H1 (cell line): ENCODE measurements at regions not wholly inside any gene's neighbourhood (a gene's known extent, or its start where the extent isn't known, plus 50 kb on each side); places are given as distances from the start of the nearest gene placed in this dataset.

ENCODE experiments used
- BRCA1 ChIP-seq: IDR thresholded peaks from 2 replicates; pipeline ENCODE4 v1.6.1; 2012; ENCODE audit warnings: low read depth, low read length, improper control_type of control experiment
- CEBPB ChIP-seq: IDR thresholded peaks from 2 replicates; pipeline ENCODE4 v1.6.1; 2012; ENCODE audit warnings: low read depth, low read length
- EZH2 ChIP-seq: fragments of 200-600 bp; sonication (generic); IDR thresholded peaks from 2 replicates; pipeline ENCODE4 v1.7.1; 2012; ENCODE audit warnings: low read depth, mild to moderate bottlenecking, moderate library complexity, low read length, inconsistent platforms; ENCODE audit not compliant: severe bottlenecking
- GABPA ChIP-seq: IDR thresholded peaks from 2 replicates; pipeline ENCODE4 v1.6.1; 2011; ENCODE audit warnings: mild to moderate bottlenecking, low read length, moderate library complexity, borderline replicate concordance; ENCODE audit not compliant: insufficient read depth
- GTF2F1 ChIP-seq: IDR thresholded peaks from 2 replicates; pipeline ENCODE4 v1.6.1; 2012; ENCODE audit warnings: low read depth, low read length, improper control_type of control experiment, borderline replicate concordance
- JUN ChIP-seq: IDR thresholded peaks from 2 replicates; pipeline ENCODE4 v1.6.1; 2011; ENCODE audit warnings: low read depth, mild to moderate bottlenecking, improper control_type of control experiment, low read length
- MAFK ChIP-seq: IDR thresholded peaks from 2 replicates; pipeline ENCODE4 v1.6.1; 2012; ENCODE audit warnings: low read depth, mild to moderate bottlenecking, improper control_type of control experiment, low read length
- PHF8 ChIP-seq: fragments of 200-600 bp; sonication (generic); conservative IDR thresholded peaks from 2 replicates; pipeline ENCODE4 v1.7.1; 2012; ENCODE audit warnings: low read depth, mild to moderate bottlenecking, inconsistent platforms, low read length, moderate library complexity
- SIN3A ChIP-seq, 2 experiments: IDR thresholded peaks in 1 of 2; conservative IDR thresholded peaks in 1 of 2; 2 replicates each; pipeline ENCODE4 v1.6.1; 2011 to 2012; ENCODE audit warnings: low read length in 2 of 2, improper control_type of control experiment in 1 of 2, low read depth in 1 of 2, mild to moderate bottlenecking in 1 of 2
- SP2 ChIP-seq: IDR thresholded peaks from 2 replicates; pipeline ENCODE4 v1.6.1; 2012; ENCODE audit warnings: mild to moderate bottlenecking, low read length, inconsistent platforms
- TAF1 ChIP-seq: IDR thresholded peaks from 2 replicates; pipeline ENCODE4 v1.6.1; 2011; ENCODE audit warnings: mild to moderate bottlenecking, low read depth, low read length
- TF ChIP-seq, protein P1 (sequence below), 3 experiments: IDR thresholded peaks; 1 replicate in 2 of 3; 2 replicates in 1 of 3; pipeline versions ENCODE4 v1.5.1 to v1.6.1; 2011; ENCODE audit warnings: low read length in 3 of 3, mild to moderate bottlenecking in 3 of 3, inconsistent platforms in 2 of 3, low read depth in 1 of 3, moderate library complexity in 1 of 3; ENCODE audit not compliant: insufficient read depth in 1 of 3; ENCODE audit errors: control extremely low read depth in 1 of 3
- TF ChIP-seq, protein P2 (sequence below): IDR thresholded peaks from 2 replicates; pipeline ENCODE4 v1.6.1; 2012; ENCODE audit warnings: inconsistent platforms
- TF ChIP-seq, protein P3 (sequence below): IDR thresholded peaks from 2 replicates; pipeline ENCODE4 v1.6.1; 2011; ENCODE audit warnings: low read depth, mild to moderate bottlenecking, low read length; ENCODE audit not compliant: insufficient read depth

DNA sequence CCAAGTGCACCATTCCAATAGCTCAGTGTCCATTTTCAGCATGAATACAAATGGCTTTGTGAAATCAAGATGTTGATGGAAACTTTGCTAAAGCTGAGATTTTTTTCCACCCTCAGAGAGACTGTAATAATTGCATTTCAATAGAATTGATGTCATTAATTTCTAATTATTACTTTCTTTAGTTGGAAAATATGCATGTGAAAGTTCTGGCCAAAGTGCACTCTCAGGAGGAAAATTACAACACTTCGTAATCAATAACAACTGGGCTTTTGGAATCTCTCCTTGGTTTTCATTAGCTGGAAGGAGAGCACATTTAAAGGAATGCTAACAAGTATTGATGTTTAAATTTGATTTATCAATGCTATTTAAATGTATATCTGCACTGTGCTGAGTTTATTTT lies 529.5 kb upstream of the CDH8 start:
- TF ChIP-seq, protein P1, sequence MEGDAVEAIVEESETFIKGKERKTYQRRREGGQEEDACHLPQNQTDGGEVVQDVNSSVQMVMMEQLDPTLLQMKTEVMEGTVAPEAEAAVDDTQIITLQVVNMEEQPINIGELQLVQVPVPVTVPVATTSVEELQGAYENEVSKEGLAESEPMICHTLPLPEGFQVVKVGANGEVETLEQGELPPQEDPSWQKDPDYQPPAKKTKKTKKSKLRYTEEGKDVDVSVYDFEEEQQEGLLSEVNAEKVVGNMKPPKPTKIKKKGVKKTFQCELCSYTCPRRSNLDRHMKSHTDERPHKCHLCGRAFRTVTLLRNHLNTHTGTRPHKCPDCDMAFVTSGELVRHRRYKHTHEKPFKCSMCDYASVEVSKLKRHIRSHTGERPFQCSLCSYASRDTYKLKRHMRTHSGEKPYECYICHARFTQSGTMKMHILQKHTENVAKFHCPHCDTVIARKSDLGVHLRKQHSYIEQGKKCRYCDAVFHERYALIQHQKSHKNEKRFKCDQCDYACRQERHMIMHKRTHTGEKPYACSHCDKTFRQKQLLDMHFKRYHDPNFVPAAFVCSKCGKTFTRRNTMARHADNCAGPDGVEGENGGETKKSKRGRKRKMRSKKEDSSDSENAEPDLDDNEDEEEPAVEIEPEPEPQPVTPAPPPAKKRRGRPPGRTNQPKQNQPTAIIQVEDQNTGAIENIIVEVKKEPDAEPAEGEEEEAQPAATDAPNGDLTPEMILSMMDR (IDR thresholded peaks at IDR 0.05; ENCODE audit: control extremely low read depth in 1 of 3, insufficient read depth in 1 of 3, low read depth in 1 of 3, low read length in 3 of 3), result no peak
- TF ChIP-seq SIN3A (conservative IDR thresholded peaks at IDR 0.05 in 1 of 2, IDR thresholded peaks at IDR 0.05 in 1 of 2; ENCODE audit: low read depth in 1 of 2, low read length in 2 of 2) (no peak), TAF1 (no peak), EZH2 (no peak), JUN (no peak), BRCA1 (no peak), PHF8 (no peak), GTF2F1 (no peak), GABPA (no peak), CEBPB (no peak), MAFK (no peak), SP2 (no peak)
- TF ChIP-seq, protein P2, sequence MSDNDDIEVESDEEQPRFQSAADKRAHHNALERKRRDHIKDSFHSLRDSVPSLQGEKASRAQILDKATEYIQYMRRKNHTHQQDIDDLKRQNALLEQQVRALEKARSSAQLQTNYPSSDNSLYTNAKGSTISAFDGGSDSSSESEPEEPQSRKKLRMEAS, result no peak
- TF ChIP-seq, protein P3, sequence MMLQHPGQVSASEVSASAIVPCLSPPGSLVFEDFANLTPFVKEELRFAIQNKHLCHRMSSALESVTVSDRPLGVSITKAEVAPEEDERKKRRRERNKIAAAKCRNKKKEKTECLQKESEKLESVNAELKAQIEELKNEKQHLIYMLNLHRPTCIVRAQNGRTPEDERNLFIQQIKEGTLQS, result no peak
